ENCODE measurements at regions not wholly inside any gene's neighbourhood (a gene's known extent, or its start where the extent isn't known, plus 50 kb on each side); places are given as distances from the start of the nearest gene placed in this dataset.

- ATAC-seq (ENCODE audit: low read depth), result no peak
- DNase-seq, result no peak
- ChIA-PET CTCF (no interaction called here), POLR2A (no interaction called here)
- Mint-ChIP-seq H3K27ac (no peak overlapping the region), H3K9me3 (no peaks in the 10 kb centered on the region), H3K27me3 (peaks cover 3% of the 10 kb centered on the region), H3K4me1 (peaks cover 9% of the 10 kb centered on the region), H3K4me3 (no peak overlapping the region), H3K36me3 (ENCODE audit: low read depth) (no peaks in the 10 kb centered on the region)
- no peak for TF ChIP-seq CTCF (IDR thresholded peaks at IDR 0.05)
- intact Hi-C loops (cut with micrococcal nuclease), result no loop called here
These were observed 142.2 kb upstream of the AKR1E2 start for GRCh38 chr10:4683838-4684237.

GRCh38 chr10:4683137-4683536 lies 142.9 kb upstream of the AKR1E2 start:
- ChIA-PET CTCF (no interaction called here), POLR2A (no interaction called here)
- intact Hi-C loops (cut with micrococcal nuclease), result no loop called here
- DNase-seq (no peak), ATAC-seq (ENCODE audit: low read depth) (no peak)
- H3K27me3 Mint-ChIP-seq, result peaks cover 7% of the 10 kb centered on the region
- no peak for TF ChIP-seq CTCF (IDR thresholded peaks at IDR 0.05)
- H3K9me3 Mint-ChIP-seq, result no peaks in the 10 kb centered on the region
- no peak overlapping the region for H3K27ac Mint-ChIP-seq
- H3K4me1 Mint-ChIP-seq, result peaks cover 6% of the 10 kb centered on the region
- no peak overlapping the region for H3K4me3 Mint-ChIP-seq
- no peaks in the 10 kb centered on the region for H3K36me3 Mint-ChIP-seq (ENCODE audit: low read depth)

- ATAC-seq (ENCODE audit: low read depth) (no peak), DNase-seq (no peak)
- CTCF ChIA-PET, result no interaction called here
- no peaks in the 10 kb centered on the region for H3K36me3 Mint-ChIP-seq (ENCODE audit: low read depth)
- H3K9me3 Mint-ChIP-seq, result no peaks in the 10 kb centered on the region
- no peak for TF ChIP-seq CTCF (IDR thresholded peaks at IDR 0.05)
- no peak overlapping the region for H3K27ac Mint-ChIP-seq
- H3K4me3 Mint-ChIP-seq, result no peak overlapping the region
- H3K27me3 Mint-ChIP-seq, result peaks cover 15% of the 10 kb centered on the region
- intact Hi-C loops (cut with micrococcal nuclease), result no loop called here
- H3K4me1 Mint-ChIP-seq, result peaks cover 6% of the 10 kb centered on the region
- POLR2A ChIA-PET, result no interaction called here
These were observed 146.9 kb upstream of the AKR1E2 start for GRCh38 chr10:4678951-4679671.

- no peak for TF ChIP-seq CTCF (IDR thresholded peaks at IDR 0.05)
- Mint-ChIP-seq H3K4me1 (peaks cover 6% of the 10 kb centered on the region), H3K36me3 (ENCODE audit: low read depth) (no peaks in the 10 kb centered on the region), H3K4me3 (no peak overlapping the region), H3K27me3 (peaks cover 15% of the 10 kb centered on the region), H3K9me3 (no peaks in the 10 kb centered on the region), H3K27ac (no peak overlapping the region)
- ATAC-seq (ENCODE audit: low read depth) (no peak), DNase-seq (no peak)
- ChIA-PET CTCF (no interaction called here), POLR2A (no interaction called here)
- intact Hi-C loops (cut with micrococcal nuclease), result no loop called here
These were observed 147.7 kb upstream of the AKR1E2 start for GRCh38 chr10:4678023-4678950.

- DNase-seq (no peak), ATAC-seq (ENCODE audit: low read depth) (no peak)
- POLR2A ChIA-PET, result no interaction called here
- CTCF ChIA-PET, result no interaction called here
- Mint-ChIP-seq H3K36me3 (ENCODE audit: low read depth) (no peaks in the 10 kb centered on the region), H3K9me3 (no peaks in the 10 kb centered on the region), H3K4me3 (no peak overlapping the region), H3K27ac (no peak overlapping the region), H3K27me3 (peaks cover 15% of the 10 kb centered on the region), H3K4me1 (no peaks in the 10 kb centered on the region)
- TF ChIP-seq CTCF (IDR thresholded peaks at IDR 0.05), result no peak
- intact Hi-C loops (cut with micrococcal nuclease), result no loop called here
These were observed 148.5 kb upstream of the AKR1E2 start for GRCh38 chr10:4677296-4678021.
